ENCODE measurements at regions not wholly inside any gene's neighbourhood (a gene's known extent, or its start where the extent isn't known, plus 50 kb on each side); places are given as distances from the start of the nearest gene placed in this dataset.

DNA sequence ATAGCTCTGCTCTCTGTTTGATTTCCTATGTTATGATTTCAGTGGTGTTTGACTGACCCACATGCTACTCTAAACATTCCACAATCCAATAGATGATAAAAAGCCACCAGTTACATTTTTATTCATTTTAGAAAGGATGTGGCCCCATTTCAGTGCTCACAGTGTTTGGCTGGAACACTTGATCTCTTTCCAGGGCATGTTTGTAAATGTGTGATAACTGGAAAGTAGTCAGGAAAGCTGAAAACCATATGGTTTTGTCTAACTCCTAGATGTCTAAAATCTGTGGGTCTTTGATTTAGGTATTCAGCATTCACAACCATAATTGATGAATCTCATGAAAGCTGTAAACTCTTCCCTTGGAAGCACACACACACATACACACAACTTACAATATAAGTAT lies 904.9 kb upstream of the AGA start:
- in situ Hi-C loops (cut with HindIII; ENCODE audit: low pct_ligation_motif_present, low pct_unique_long_range_greater_than_20kb, low sequenced_read_pairs), result no loop called here
- DNase-seq, result no peak

GRCh38 chr4:178349601-178350000 lies 907.4 kb upstream of the AGA start:
- no peak for DNase-seq
- in situ Hi-C loops (cut with HindIII; ENCODE audit: low pct_ligation_motif_present, low pct_unique_long_range_greater_than_20kb, low sequenced_read_pairs), result no loop called here

DNA sequence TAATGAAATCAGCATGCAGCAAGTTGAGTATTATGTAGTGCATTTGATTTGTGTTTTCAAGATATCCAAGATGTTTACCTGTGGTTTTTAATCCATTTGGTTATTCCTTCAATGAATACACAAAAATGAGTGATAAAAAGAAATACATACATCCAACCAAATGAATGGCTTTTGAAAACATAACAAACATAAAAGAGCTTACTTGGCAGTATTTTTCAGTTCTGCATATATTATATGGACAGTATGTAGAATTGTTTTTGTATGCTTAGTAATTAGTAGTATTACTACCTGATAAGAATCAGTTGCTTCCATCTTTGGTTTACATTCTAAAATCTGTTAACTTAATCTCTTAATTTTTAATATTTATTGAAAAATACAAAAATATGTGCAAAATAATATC lies 908.9 kb upstream of the AGA start:
- in situ Hi-C loops (cut with HindIII; ENCODE audit: low pct_ligation_motif_present, low pct_unique_long_range_greater_than_20kb, low sequenced_read_pairs), result no loop called here

DNA sequence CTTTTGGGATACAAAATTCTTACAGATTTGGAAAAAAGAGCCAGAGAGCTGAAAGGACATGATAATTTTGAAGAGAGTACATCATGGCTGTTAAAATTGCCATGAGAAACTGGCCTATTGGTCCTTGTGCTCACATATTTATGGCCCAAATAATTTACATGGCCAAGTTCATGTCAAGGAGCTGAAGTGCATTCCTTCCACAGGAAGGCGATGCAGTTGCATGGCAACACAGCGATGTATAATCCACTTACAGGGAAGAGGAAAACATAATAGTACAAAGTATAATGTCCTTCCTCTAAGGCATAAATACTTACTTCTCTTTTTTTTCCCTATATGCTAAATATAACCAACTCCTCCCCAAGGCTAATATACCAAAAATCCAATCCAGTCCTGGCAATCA lies 914.5 kb upstream of the AGA start:
- in situ Hi-C loops (cut with HindIII; ENCODE audit: low pct_ligation_motif_present, low pct_unique_long_range_greater_than_20kb, low sequenced_read_pairs), result no loop called here
- no peak for DNase-seq

More for the DNA sequence above, 908.9 kb upstream of the AGA start:
- no peak for DNase-seq

DNA sequence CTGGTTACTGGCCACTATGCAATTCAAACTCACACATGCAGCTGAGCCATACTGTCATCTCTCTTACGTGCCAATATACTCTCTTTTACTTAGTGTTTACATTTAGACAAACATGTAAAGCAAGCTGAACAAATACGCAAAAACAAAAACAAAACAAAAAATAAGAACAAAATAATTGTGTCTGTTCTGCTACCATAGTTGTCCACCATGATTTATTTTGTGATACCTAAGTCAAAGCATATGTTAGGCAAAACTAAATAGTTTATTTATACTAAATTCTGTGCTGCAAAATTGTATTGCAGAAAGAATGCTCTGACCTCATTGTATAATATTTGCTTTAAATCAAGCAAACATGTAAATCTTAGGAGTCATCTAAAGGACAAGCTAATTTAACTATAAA lies 943.2 kb upstream of the AGA start:
- in situ Hi-C loops (cut with HindIII; ENCODE audit: low pct_ligation_motif_present, low pct_unique_long_range_greater_than_20kb, low sequenced_read_pairs), result no loop called here
- DNase-seq, result no peak

DNA sequence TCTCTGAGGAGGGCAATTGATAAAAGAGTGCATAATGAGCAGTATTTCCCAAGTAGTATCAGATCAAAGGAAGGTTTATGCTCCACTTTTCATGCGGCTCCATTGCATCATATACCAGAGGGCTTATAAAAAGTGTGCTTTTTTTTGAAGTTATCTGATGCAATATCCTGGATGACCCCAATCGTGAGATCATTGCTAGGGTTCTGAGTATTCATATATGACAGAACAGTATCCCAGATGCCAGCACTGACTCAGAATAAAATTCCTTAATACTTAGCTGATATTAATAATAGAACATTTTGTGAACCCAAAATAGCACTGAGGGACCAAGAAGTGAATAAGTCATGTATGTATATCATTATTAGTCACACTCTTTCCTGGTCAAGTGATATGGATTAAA lies 945.5 kb upstream of the AGA start:
- no peak for DNase-seq
- in situ Hi-C loops (cut with HindIII; ENCODE audit: low pct_ligation_motif_present, low pct_unique_long_range_greater_than_20kb, low sequenced_read_pairs), result no loop called here

DNA sequence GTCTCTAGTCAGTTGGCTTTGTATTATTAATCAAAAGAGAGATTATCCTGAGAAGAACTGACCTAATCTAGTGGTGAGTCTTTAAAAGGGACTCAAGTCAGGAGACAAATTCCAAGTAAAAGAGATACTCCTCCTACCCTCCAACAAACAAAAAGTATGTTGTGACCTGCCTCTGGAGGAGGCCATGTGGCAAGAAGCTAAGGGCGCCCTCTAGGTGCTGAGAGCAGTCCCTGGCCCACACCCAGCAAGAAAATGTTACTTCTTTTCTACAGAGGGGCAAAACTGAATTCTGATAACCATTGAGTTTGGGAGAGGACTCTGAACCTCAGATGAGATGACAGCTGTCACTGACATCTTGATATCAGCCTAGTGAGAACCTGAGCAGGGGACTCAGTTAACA lies 953.6 kb upstream of the AGA start:
- DNase-seq, result no peak
- in situ Hi-C loops (cut with HindIII; ENCODE audit: low pct_ligation_motif_present, low pct_unique_long_range_greater_than_20kb, low sequenced_read_pairs), result no loop called here

GRCh38 chr4:178412455-178412854 lies 970.2 kb upstream of the AGA start:
- in situ Hi-C loops (cut with HindIII; ENCODE audit: low pct_ligation_motif_present, low pct_unique_long_range_greater_than_20kb, low sequenced_read_pairs), result no loop called here
- DNase-seq, result no peak

- no peak for DNase-seq
- in situ Hi-C loops (cut with HindIII; ENCODE audit: low pct_ligation_motif_present, low pct_unique_long_range_greater_than_20kb, low sequenced_read_pairs), result no loop called here
Measured at GRCh38 chr4:178414042-178414441, 971.8 kb upstream of the AGA start.

GRCh38 chr4:178414881-178415446 lies 972.7 kb upstream of the AGA start:
- no peak for DNase-seq

DNA sequence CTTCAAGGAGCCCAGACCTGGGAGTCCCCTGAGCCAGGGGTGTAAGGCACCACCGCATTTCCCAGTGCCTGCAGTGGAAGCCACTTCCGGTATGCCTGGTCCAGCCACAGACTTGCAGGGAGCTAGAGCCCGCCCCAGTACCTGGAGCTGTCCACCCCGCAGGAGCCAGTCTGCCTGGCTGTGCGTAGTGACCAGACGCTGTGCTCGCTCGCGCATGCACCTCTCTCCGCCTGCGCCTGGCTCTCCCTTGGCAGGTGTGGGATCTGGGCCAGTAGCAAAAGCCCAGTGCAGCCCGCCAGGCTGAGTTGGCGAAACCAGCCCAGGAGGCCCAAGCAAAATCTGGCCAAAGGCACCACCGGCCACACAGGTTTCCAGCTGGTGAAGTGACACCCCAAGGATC lies 973.7 kb upstream of the AGA start:
- no peak for DNase-seq
- in situ Hi-C loops (cut with HindIII; ENCODE audit: low pct_ligation_motif_present, low pct_unique_long_range_greater_than_20kb, low sequenced_read_pairs), result no loop called here

More at GRCh38 chr4:178414881-178415446, 972.7 kb upstream of the AGA start:
- in situ Hi-C loops (cut with HindIII; ENCODE audit: low pct_ligation_motif_present, low pct_unique_long_range_greater_than_20kb, low sequenced_read_pairs), result no loop called here

DNA sequence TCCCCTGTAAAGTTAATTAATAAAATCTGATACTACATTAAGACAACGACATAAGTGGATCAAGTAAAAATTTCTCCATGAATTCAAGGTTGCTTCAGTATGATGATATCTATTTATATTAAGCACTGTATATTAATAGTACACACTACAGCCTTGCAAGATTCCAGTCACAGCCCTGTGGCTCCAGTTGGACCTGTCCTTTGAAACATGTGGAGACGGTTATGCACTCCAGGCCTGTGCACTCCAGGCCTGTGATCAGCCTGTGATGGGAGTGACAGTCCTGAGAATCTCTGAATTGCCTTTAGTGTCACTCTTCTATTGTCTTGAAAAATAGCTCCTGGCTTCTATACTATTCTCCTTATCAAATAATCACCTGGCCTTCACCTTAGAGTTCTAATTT lies 981.1 kb upstream of the AGA start:
- no peak for DNase-seq
- in situ Hi-C loops (cut with HindIII; ENCODE audit: low pct_ligation_motif_present, low pct_unique_long_range_greater_than_20kb, low sequenced_read_pairs), result no loop called here

- no peak for DNase-seq
- in situ Hi-C loops (cut with HindIII; ENCODE audit: low pct_ligation_motif_present, low pct_unique_long_range_greater_than_20kb, low sequenced_read_pairs), result no loop called here
Measured at GRCh38 chr4:178426871-178427270, 984.6 kb upstream of the AGA start.

DNA sequence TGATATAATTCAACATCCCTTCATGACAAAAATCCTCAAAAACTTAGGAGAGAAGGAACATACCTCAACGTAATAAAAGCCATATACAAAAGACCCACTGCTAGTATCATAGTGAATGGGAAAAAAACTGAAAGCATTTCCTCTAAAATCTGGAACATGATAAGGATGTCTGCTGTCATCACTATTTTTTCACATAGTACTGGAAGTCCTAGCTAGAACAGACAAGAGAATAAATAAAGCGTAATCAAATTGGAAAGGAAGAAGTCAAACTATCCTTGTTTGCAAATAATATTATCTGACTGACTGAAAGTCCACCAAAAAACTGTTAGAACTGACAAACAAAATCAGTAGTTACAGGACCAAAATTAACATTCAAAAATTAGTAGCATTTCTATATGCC lies 985.4 kb upstream of the AGA start:
- DNase-seq, result no peak
- in situ Hi-C loops (cut with HindIII; ENCODE audit: low pct_ligation_motif_present, low pct_unique_long_range_greater_than_20kb, low sequenced_read_pairs), result no loop called here

GRCh38 chr4:178448372-178449035 lies 1006.3 kb upstream of the AGA start:
- DNase-seq, result no peak
- in situ Hi-C loops (cut with HindIII; ENCODE audit: low pct_ligation_motif_present, low pct_unique_long_range_greater_than_20kb, low sequenced_read_pairs), result no loop called here

DNA sequence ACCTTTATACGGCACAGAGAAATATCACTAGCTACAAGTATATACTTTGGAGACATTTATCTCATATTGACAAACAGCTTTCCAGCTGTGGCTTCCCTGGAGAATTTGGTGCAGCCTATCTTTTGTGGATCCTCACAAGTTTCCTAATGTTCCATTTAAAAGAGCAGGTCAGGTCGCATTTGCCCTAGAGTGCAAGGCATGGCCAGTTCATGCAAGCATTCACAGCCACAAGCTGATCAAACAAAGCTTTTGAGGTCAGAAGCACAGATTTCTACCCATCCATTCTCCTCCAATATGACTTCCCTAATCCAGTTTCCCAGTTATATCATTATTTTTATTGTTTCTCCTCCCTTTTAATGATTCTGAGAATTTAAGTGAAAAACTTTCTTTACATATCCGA lies 1008.4 kb upstream of the AGA start:
- in situ Hi-C loops (cut with HindIII; ENCODE audit: low pct_ligation_motif_present, low pct_unique_long_range_greater_than_20kb, low sequenced_read_pairs), result no loop called here

DNA sequence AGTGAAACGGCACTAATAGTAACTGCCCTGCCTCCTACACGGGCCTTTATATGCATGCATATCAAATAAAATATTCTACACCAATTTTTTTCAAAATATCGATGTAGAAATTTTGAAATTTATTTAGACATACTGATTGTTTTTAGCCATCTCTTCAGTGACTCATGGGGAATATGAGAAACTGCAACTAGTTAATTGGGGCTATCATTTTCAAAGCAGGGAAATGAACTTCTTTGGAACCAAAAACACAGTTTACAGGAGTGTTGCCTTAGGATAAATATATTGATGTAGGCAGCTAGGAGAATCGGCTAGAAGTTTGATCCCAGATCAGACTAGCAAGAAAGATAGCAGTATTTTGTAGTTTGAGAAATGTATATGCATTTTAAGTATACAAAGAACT lies 1010.8 kb upstream of the AGA start:
- in situ Hi-C loops (cut with HindIII; ENCODE audit: low pct_ligation_motif_present, low pct_unique_long_range_greater_than_20kb, low sequenced_read_pairs), result no loop called here
- no peak for DNase-seq

More for the DNA sequence above, 1008.4 kb upstream of the AGA start:
- no peak for DNase-seq

DNA sequence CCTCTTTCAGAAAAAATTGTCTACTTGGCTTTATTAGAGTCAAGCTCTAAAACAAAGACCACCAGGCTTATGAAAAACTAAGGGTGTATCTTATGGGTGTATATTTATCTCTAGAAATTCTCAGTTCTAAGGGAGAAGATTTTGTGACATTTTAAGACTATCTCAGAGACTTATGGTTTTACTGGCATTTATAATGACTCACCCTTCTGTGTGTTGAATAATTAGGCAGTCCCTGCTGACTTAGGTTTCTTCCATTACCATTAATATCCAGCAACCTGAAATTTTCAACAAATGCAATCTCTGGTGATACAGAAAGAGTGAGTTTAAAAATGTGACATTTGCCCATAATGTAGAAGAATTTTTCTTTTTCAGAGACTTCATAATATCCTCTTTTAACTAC lies 1015.0 kb upstream of the AGA start:
- in situ Hi-C loops (cut with HindIII; ENCODE audit: low pct_ligation_motif_present, low pct_unique_long_range_greater_than_20kb, low sequenced_read_pairs), result no loop called here
- DNase-seq, result no peak

DNA sequence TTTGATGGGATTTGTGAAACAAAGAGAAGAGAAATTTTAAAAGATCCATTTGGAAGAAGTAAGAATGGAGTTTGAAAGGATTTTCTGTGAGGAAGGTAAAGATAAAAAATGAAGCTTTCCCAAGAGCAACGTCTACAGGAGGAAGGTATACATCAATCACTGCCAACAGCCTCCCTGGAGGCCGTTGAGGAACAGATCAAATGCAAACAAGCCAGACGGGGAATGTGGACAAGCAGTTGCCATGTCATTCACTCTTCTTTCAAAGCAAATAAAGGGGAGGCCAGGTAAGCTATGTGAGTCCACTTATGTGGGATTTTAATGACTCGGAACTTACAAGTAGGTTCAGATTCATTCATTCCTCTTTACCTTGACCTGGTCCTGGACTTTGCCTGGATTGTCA lies 1020.5 kb upstream of the AGA start:
- no peak for DNase-seq
- in situ Hi-C loops (cut with HindIII; ENCODE audit: low pct_ligation_motif_present, low pct_unique_long_range_greater_than_20kb, low sequenced_read_pairs), result no loop called here

- in situ Hi-C loops (cut with HindIII; ENCODE audit: low pct_ligation_motif_present, low pct_unique_long_range_greater_than_20kb, low sequenced_read_pairs), result no loop called here
- DNase-seq, result no peak
Measured at GRCh38 chr4:178463747-178464146, 1021.5 kb upstream of the AGA start.
